ENCODE measurements at regions not wholly inside any gene's neighbourhood (a gene's known extent, or its start where the extent isn't known, plus 50 kb on each side); places are given as distances from the start of the nearest gene placed in this dataset.

DNA sequence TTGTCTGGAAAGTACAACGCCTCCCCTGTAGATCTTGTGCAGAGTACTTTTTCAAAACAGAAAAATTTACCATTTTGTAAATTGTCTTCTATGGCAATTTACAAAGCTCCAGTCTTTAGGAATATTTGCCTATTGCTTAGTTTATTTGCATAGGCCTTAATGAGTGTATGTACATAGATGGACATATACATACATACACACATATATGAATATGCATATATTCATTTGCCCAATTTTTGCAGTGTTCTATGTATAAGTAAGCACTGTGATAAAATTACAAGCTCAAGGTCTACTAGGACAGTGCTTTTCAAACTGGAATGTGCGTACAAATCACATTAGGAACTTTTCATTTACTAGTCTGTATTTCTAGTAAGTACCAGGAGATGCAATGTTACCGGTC is 301.3 kb upstream of the SMARCA2 start:
- DNase-seq, result no peak

DNA sequence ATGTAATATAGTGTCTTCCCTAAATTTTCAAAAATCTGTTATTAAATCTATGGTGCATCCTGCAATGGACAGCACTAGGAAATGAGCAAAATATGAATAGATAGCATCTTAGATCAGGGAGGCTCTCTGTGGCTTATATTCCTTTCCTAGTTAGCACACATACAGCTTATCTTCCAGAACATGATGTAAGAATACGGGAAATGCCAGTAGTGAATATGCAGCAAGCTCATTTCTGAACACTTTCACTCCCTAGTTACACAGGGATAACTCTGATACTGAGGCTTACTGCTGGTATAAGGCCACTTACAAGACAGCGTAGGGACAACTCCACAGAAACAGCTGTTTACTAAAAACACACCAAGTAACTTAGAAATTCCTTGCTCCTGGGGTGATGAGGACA is 297.3 kb upstream of the SMARCA2 start:
- no peak for DNase-seq

DNA sequence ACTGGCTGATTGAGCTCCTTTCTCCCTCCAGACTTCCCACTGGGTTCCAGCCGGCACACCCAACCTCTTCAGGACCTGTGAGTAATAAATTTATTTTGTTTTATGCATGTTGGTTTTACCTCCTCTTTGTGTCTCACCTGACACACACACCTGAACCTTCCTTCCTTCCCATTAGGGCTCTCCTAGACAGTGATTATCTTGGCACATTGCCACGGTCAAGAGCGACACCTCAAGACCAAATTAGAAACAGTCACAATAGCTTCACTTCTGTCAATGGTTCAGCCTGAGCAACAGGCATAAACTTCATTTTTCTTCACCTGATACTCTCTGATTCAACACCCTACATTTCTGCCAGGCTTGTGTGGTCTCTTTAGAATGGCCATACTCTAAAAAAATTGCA is 296.3 kb upstream of the SMARCA2 start:
- no peak for DNase-seq

DNA sequence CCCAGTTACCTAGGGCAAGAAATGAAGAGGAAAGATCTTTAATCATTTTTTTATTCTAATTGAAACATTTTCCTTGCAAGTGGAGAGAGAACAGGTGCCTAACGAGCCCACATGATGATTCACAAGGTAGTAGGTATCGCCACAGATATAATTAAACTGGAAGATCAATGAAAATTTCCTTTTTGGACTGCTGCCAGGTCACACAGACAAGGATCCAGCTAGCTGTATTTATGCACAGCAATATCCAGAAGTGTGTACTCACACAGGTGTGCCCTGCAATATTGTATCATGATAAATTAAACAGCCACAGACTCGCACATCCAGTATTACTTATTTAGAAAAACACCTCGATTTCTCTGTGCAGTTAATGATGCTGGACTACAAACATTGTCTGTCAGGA is 294.0 kb upstream of the SMARCA2 start:
- DNase-seq, result no peak

DNA sequence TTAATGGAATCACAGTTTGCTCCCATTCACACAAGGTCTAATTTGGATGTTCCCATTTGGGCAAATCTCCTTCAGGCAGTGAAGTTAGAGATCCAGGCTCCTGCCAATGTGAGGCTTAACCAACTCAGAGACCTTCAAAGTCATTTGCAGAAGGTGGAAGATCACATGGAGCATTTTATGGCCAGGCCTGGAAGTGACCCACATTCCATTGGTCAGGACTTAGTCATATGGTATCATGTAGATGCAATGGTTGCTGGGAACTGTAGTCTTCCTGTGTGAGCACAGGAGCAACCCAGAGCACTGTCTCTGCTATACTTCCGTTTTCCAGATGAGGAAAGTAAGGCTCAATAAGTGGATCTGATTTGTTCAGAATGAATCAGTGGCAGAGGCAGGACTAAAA is 292.7 kb upstream of the SMARCA2 start:
- no peak for DNase-seq

DNA sequence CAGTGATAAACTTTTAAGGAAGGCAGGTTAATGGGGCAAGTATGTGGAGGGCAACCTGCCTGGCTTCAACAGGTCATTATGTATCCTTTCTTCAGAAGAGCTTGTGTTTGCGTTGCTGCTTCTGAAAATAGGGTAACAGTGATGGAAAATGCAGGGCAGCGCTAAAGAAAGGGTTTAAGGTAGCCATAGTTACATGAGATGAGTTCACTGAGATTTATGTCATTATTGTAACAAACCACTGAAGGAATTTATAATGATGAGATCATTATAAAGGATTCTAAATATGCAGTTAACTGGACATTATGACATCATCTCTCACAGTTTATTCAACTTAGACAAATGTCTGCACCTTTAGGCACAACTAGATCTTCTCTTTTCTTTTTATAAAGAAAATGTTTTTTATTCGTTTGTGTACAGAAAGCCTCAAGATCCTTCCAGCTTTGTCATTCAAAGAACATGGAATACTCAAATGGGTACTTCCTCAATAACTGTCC is 291.6 kb upstream of the SMARCA2 start:
- DNase-seq, result no peak

DNA sequence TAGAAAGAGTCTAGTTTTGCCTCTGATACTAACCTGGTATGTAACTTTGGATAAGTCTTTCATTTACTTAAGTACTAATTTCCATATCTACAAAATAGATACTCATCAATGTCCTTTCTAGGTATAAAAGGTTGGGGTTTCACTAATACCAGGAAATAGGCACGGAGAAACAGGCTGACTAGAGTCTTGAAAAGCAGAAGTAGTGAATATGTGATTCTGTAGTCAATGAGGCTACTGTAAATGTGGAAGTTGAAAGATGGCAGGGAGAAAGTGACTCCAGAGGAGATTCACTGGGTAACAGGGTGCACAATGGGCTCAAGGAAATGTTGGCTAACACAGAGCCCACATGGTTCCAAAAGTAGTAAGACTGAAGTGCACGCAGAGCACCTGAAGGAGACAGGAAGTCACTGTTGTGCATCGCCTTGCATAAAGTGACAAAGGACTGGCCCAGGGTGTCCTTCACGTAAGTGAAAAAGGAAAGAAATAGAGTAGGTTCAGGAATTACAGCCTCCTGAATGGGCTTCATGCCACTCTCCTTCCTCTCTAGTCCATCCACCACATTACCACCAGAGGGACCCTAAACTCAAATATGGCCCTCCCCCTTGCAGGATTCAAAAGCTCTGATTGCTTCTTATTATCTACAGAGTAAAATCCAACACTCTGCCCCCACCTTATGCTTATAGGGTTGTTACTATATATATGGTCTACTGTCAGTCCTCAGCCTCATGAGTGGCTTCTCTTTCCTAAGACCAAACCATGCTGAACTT is 288.0 kb upstream of the SMARCA2 start:
- no peak for DNase-seq

DNA sequence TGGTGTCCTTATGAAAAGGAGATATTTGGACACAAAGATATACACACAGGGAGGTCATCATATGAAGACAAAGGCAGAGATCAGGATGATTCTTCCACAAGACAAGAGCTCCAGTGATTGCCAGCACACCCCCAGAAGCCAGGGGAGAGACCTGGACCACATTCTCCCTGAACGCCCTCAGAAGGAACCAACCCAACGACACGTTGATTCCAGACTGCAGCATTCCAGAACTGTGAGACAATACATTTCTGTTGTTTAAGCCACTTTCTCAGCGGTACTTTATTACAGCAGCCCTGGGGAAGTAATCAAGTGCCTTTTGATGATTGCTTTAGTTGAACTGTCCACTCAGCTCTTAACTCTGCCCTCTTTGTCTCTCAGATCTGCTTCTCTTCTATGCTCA is 285.5 kb upstream of the SMARCA2 start:
- DNase-seq, result no peak

DNA sequence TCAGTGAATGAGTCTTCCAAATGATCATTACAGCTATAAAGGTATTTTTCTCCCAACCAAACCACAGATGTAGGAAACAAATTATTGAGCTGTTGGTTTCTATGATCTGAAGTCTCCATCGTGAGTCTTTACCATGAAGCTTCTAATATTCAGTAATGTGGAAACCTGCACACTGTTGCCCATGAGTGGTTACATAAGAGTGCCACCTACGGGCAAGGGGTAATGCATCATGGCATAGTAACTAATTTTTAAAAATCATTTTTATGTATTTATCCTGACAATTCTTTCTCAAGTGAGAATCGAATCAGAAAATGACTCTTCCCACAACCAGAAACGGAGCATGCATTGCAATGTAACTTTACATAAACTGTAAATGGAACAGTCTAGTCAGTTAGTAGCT is 282.5 kb upstream of the SMARCA2 start:
- no peak for DNase-seq

DNA sequence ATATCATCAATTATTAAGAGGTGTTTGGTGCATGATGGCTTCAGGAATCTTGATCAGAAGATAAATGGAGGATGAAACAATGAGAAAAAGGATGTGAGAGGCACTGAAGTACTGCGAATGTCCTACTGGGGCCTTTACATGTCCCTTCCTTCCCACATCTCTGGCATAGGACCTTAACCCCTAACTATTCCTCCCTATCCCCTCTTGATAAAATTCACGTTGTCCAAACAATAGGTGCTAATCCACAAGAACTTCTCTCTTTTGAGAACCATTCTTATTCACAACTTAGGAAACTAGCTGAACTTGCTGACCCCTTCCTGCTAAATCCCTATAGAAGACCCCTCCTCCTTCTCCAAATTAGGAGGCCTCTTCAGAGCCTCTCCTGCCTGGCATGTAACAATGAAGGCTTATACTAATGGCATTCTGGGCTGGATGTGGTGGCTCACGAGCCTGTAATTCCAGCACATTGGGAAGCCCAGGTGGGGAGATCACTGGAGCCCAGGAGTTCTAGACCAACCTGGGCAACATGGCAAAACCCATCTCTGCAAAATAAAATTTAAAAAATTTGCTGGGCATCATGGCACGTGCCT is 276.5 kb upstream of the SMARCA2 start:
- no peak for DNase-seq

DNA sequence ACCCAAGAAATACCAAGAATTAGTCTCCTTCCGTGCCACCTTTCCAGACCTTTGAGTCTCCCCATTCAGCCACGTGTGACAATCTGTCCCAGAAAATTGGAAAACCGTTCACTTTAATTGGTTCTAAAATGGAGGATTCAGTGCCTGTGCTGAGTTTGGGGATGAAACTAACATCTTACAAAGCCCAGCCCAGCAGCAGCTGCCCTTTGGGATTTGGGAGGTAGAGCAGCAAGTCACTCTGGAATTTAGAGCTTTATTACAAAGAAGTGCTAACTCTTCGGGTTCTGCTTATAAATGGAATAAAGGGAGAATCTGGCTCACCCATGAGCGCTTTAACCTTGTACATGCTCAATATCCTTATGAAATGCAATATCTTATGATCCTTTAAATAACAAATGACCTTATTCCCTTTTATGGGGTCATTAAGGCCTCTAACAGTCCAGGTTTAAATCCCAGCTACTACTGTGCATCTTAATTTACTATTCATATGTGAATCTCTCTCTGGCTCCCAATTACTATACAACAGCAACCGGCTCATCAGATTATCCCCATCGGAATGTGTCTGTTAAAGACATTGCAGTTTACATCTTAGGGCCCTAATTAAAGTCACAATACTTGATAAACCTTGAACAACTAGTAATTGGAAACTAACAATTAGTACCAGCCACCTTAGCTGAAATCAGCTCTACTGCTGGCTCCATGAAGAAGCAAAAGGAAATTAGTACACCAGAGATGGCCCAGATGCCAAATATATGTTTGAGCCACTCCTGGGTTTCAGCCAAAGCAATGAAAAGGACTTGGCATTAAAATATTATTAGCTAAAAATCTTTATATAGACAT is 271.8 kb upstream of the SMARCA2 start:
- no peak for DNase-seq

DNA sequence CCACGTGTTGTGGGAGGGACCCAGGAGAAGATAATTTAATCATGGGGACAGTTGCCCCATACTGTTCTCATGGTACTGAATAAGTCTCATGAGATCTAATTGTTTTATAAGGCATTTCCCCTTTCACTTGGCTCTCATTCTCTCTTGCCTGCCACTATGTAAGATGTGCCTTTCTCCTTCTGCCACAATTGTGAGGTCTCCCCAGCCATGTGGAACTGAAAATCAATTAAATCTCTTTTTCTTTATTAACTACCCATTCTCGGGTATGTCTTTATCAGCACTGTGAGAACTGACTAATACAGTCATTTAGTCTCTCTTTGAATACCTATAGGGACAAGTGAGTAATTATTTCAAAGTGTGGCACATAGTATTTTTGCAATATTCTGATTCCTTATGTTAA is 269.2 kb upstream of the SMARCA2 start:
- DNase-seq, result no peak

DNA sequence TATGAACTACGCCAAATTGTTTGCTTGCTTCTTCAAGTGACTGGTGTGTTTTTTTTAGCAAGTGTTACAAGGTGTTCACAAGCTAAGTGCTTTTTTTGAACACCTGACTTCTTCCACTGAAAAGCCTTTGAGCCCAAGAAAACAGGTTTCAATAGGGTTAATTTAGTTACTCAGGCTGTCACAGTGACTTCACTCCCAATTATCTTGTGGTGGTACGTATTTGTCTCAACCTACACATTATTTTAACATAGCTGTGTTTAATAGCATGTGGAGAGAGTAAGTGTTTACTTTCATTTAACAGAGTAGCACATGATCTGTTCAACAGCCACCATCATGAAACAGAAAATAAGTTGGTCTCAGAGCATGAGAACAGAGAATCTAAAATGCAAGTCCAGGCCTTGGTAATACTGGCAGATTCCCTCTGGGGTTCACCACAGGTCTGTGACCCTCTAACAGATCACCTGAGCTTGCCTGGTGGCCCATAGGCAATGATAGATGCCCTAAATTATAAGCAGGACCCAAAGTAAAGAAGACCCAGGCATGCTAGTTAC is 267.7 kb upstream of the SMARCA2 start:
- DNase-seq, result no peak

DNA sequence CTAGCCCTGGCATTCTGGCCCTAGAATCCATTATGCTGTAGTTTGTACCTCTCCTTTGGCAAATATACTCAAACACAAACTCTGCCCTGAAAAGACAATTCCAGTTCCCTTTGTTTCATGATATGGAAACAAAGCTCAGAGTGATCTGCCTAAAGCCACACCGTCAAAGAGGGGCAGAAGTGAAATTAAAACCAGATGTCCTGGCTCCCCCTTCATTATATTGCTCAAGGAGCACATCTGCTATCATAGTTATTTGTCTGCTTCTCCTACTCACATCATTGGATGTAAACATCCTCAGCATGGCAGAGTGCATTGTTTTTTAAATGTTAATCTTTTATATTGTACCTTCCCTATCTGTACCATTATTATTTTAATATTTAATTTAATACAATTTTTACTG is 266.7 kb upstream of the SMARCA2 start:
- no peak for DNase-seq

DNA sequence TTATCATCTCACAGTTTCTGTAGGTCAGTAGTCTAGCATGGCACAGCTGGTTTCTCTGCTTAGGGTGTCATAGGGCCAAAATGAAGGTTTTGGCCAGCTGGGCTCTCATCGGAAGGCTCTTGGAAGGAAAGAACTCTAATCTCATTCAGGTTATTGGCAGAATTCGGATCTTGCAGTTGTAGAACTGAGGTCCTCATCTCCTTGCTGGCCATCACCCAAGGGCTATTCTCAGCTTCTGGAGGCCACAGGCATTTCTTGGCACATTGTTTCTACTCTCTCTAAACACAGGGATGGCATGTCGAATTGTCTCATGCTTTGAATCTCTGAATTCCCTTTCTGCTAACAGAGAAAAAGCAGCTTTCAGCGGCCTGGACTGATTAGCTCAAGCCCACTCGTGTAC is 258.0 kb upstream of the SMARCA2 start:
- no peak for DNase-seq

DNA sequence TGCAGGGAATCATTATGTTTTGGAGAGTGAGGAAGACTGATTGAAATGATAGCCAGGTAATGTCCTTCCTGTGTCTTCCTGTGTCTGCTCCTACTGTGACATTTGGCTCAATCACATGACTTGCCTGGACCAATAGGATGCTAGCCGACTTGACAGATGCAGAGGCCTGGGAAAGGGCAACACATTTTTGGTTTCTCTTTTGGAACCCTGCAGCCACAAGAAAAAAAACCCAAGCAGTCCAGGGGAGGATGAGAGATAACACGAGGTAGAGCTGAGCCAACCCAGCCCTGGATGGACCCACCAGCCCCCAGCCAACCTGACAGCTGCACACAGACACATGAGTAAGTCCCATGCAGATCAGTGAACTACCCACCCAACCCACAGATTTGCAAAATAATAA is 256.1 kb upstream of the SMARCA2 start:
- no peak for DNase-seq

DNA sequence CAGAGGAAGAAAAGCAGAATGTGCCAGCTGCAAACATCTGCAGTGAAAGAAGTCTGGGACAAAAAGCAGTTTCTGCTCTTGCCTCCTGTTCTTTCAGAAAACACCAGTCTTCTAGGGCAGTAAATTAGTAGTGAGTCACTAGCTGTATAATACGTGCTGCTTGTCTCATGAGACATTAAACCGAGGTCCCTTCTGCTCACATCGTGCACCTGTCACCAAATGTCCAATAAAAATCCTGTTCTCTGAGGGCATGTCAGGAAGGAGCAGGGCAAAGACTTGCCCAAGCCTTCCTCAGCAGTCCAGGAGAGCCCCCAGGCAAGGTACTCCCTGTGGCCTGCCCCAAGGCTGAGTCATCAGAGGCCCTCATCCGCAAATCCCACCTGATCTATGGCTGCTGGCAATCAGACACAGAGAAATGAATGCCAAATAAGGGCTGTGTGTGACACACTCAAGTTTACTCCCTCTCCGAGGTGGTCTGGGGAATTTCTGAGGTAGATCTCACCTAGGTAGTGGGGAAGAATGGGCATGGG is 255.3 kb upstream of the SMARCA2 start:
- DNase-seq, result no peak

DNA sequence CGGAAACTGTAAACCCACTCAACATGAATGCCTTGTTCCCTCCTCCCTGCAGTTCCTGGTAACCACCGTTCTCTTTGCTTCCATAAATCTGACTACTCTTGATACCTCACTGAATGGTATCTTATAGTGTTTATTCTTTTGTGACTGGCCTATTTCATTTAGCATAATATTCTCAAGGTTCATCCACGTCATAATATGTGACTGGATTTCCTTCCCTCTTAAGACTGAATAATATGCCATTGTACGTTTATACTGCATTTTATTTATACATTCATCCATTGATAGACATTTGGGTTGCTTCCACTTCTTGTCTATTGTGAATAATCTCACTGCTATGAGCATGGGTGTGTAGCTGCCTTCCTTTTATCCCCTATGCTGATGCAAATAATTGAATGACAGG is 253.3 kb upstream of the SMARCA2 start:
- no peak for DNase-seq

DNA sequence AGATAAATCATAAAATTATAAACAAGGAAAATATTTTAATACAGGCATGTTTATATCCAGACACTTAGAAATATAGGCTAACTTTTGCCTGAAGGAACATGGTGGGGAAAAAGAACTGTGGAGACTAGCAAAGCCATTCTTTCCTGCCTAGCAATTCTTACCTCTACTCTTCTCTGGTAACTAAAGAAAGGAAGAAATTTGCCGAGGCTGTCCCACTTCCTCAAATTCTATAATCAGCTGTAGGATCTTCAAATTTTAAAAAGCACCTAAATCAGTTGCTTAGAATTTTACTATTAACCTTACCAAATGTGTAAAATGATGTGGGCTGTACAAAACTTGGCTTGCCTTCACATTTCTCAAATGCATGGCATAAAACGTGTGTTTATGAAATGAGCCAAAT is 249.1 kb upstream of the SMARCA2 start:
- DNase-seq, result no peak

DNA sequence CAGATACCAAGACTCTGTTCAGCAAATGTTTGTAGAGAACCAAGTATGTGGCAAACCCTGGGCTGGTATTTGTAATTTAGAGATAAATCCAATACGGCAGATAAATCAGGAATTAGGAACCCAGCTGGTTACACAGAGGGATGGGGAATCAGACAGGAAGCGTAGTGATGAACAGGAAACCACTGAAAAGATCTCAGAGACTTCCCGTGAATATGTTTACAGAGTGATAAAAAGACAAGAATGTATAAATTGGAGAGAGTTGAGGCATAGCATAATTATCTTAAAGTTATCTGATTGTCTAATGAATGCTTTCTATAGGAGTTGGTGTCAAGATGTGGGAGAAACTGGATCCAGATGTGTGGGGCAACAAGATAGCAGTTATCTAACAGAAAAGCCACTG is 246.6 kb upstream of the SMARCA2 start:
- no peak for DNase-seq

DNA sequence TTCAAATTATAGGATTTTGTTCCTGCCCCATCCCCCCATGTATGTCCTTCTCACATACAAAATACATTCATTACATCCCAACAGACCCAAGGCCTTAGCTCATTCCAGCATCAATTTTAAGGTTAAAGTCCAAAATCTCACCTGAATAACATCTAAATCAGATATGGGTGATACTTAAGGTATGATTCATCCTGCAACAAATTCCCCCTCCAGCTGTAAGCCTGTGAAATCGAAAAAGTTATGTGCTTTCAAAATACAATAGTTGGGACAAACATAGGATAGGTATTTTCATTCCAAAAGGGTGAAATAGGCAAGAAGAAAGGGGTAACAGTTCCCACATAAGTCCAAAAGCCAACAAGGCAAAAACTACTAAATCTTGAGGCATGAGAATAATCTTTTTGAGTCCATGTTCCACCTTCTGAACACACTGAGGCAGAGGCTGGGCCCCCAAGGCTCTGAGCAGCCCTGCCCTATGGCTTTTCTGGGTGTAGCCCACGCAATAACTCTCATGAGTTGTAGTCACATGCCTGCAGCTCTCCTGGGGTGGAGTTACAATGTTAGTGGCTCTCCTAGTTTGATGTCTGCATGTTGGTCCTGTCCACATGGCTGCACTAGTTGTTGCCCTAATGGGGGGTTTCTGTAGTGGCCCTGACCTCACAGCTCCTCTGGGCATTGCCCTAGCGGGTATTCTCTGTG is 243.9 kb upstream of the SMARCA2 start:
- DNase-seq, result no peak

DNA sequence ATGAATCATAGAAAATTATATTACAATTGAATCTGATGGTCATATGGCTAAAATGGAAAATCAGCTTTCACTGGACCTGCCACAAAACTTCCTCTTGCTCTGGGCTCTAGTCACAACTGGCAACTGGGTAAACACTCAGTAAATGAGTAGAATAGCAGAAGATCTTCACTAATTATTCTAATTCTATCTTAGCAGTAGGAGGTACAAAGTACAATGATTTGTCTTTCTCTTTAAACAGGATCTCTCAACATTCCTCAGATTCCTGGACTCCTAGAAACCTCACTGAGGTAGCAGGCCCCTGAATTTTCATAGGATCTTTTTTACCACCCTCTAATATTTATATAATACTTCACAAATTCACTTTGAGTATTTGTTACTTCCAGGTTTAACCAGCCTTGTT is 239.9 kb upstream of the SMARCA2 start:
- no peak for DNase-seq

DNA sequence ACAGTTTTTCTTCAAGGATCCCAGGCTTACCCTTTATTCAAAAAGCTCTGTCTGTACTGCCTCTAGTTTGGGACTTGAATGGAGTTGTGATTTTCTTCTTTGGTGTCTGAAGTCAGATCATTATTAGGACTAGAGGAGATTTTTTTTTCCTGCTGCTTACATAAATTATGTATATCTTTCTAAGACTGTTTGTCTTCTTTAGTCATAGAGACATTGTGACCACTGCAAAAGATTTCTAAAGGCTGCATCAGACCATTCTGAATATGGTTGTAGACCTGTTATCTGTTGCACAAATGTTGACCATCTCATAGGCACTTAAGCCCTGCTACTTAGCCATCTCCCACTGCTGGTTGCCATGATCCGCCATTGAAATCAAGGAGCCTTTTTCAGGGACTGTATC is 238.5 kb upstream of the SMARCA2 start:
- no peak for DNase-seq
